ENCODE measurements at regions not wholly inside any gene's neighbourhood (a gene's known extent, or its start where the extent isn't known, plus 50 kb on each side); places are given as distances from the start of the nearest gene placed in this dataset.

GRCh38 chr3:153673853-153674252, 447.3 kb upstream of the ARHGEF26 start:
- DNase-seq, result no peak

GRCh38 chr3:153679714-153680113, 441.5 kb upstream of the ARHGEF26 start:
- no peak for DNase-seq

- no peak for DNase-seq
Observed at GRCh38 chr3:153680526-153680925, 440.7 kb upstream of the ARHGEF26 start.

- no peak for DNase-seq
Observed at GRCh38 chr3:153681057-153681456, 440.1 kb upstream of the ARHGEF26 start.

- no peak for DNase-seq
Observed at GRCh38 chr3:153688301-153689120, 432.7 kb upstream of the ARHGEF26 start.

DNA sequence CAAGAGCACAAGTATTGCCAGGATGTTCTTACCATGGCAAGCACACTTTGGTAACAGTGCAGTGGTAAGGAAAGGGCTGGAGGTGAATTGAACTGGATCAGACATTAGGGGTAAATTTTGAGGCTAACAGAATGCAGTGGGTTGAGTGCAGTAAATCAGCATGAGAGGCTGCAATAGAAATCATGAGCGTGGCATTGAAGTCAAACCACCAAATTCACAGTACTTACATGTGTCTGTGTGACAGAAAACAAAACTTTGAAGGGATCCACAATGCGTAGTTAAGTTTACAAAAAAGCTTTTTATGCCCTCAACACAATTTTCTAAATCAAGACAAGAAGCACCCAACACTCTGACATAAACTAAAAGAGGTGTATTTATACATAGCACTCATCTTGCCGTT, 428.0 kb upstream of the ARHGEF26 start:
- no peak for DNase-seq

- no peak for DNase-seq
Observed at GRCh38 chr3:153702106-153702505, 419.1 kb upstream of the ARHGEF26 start.

DNA sequence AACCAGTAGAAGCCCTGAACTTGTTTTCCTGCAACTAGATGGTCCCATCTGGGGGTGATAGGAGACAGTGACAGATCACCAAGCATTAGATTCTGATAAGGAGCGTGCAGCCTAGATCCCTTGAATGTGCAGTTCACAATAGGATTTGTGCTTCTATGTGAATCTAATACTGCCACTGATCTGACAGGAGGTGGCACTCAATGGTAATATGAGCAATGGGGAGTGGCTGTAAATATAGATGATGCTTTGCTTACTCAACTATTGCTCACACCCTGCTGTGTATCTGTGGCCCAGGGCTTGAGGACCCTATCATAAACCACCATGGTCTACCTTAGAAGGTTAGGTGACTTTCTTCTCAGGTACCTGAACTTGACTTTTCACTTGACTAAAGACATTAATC, 417.1 kb upstream of the ARHGEF26 start:
- no peak for DNase-seq

- no peak for DNase-seq
Observed at GRCh38 chr3:153706706-153707105, 414.5 kb upstream of the ARHGEF26 start.

DNA sequence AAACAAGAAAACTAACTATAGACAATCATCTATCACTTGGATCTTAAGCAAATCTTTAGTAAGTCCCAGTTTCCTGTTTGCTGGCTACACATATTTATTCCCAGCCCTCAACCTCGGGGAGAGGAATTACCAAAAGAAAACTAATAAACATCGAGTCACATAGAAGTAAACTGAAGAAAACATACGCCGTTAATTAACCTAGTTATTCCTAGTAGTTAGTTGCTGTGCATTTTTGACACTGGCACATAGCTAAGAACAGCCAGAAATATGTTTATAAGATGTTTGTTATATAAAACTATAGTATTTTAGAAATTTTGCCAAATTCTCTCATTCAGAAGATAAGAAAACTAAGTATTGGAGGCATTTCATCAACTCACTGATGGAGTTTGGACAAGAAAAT, 407.2 kb upstream of the ARHGEF26 start:
- DNase-seq, result no peak

DNA sequence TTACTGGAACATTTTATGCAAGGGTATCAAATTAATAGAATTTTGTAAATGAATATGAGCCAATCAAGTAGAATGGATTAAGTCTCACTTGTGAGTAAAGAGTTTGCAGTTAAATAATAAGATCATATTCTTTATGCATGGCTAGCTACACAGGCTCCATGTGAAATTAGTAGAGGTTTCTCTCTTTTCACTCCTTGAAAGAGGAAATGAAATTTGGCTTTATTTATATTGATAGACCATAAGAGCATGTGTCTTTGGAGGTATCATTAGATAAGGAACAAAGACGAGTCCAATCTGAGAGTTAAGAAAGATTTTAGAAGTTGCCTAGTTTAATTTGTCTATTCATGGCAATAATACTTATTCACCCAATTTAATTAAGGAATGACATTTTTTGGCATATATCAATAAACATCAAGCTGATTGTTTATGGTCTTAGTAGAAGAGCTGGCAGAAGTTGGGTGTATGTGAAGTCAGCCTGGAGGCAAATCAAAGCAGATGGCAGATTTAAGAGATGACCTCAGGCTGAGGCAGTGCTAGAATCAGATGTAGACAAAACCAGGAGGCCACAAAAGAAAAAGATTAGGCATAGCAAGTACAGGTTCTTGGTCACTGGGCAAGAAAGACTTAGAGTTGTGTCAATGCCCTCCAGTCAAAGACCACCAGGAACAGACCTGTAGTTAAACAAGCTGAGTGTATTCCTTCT, 406.5 kb upstream of the ARHGEF26 start:
- DNase-seq, result no peak

- no peak for DNase-seq
Observed at GRCh38 chr3:153722157-153722556, 399.0 kb upstream of the ARHGEF26 start.

GRCh38 chr3:153731071-153731470, 390.1 kb upstream of the ARHGEF26 start:
- no peak for DNase-seq

DNA sequence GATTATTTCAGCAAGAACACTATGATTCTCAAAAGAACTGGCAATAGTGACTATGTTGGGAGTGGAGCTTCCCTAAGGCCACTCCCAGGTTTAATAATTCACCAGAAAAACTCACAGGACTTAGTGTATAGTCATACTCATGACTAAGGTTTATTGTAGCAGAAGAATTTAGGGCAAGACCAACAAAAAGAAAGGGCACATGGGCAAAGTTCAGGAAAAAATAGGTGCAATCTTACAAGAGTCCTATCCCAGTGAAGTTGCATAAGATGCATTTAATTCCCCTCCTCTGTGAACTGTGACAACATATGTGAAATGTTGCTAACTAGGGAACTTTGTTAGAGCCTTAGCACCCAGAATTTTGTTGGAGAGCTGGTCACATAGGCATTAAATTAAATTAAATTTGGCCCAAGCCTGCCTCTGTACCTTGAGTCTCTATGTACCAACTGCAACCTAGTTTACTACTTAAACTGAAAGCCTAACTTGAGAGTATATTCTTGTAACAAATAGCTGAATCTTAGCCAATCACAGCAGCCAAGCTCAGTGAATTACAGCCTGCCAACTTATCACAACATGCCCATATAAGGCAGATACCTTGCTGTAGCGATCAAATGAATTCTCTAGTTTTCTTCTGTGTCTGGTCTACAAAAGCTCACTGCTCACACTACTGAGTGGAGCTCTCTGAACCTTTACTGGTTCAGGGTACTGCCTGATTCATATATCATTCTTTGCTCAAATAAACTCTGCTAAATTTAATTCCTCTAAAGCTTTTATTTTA, 386.2 kb upstream of the ARHGEF26 start:
- DNase-seq, result no peak

DNA sequence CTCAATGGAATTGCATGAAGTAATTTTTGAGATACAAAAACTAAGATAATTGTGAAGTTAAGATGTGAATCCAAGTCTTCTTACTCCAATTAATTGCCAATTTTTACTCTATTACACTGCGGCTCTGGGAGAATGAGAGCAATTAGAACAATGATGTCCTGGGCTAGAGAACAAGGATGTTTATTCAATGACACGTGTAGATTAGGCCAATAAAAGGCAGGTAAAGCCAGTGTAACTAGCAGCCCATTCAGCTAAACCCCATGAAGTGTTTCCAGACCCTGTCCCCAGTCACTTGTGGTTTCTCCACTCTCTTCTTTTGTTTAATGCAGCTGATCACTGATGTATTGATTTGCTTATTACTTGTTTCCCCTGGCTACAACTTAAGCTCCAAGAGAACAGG, 381.1 kb upstream of the ARHGEF26 start:
- no peak for DNase-seq

- no peak for DNase-seq
Observed at GRCh38 chr3:153744889-153745288, 376.3 kb upstream of the ARHGEF26 start.

GRCh38 chr3:153746211-153746610, 375.0 kb upstream of the ARHGEF26 start:
- no peak for DNase-seq

DNA sequence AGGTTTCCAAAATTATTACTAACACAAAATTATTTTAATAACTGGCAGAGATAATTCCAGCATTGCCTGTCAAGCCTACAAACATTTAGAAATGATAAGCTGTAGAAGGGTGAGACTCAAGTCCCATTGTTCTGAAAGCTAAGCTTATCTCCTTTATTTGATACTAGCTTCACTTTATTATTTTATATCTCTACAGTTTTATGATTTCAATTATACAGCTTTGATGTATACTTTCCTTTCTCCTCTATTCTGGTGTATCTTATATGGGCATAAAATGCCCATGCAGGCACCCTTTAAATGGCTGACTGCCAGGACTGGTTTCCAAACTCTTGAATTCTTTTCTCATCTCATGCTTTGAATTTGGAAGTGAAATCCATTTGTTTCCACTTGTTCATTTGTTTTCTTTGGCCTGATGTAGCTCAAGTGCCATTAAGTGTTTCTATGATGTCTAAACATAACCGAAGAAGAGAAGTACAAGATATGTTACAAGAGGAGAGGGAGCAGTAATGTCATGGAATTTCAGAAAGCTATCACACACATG, 372.1 kb upstream of the ARHGEF26 start:
- no peak for DNase-seq

DNA sequence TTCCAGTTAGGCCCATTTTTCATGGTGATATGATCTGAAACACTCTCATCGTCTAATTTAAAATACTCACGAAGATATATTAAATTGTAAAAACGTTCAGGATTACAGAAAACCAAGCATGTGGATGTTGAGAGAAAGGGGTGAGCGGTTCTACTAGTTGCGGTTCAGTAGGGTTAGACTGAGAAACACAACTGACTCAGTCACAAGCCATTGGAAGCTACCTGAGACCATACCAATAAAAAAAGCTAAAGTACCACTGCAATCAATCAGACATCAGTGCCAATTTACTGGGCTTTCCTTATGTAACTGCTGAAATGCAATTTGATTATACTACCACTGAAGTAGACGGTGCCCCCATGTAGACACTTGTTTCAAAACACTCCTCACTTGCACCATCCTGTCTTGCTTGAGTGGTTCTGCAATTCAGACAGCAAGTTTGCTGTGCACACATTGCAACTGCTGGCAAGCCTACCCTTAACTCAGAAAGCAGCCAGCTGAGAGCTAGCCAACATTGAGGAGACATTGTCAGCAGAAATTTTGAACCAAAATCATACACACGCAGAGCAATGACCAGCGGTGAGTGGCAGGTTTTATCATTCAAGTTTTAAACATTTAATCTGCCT, 368.7 kb upstream of the ARHGEF26 start:
- DNase-seq, result no peak

DNA sequence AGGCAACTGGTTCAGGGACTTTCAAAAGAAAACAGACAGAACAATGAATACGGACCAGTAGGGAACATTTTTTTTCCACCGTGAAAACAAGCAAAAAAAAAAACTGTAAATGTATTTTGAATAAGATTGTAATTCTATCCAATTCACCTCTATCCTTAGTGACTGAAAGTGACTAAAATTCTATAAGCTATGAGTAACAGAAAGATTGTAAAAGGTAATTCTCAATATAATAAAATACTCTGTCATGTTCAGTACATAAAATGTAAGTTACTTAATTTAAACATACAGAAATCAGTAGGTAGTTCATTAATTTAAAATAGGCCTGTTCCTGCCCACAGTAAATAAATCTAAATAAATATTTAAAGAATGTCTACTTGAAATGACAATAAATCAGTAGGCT, 368.2 kb upstream of the ARHGEF26 start:
- DNase-seq, result no peak

- DNase-seq, result no peak
Observed at GRCh38 chr3:153756816-153757215, 364.4 kb upstream of the ARHGEF26 start.

- no peak for DNase-seq
Observed at GRCh38 chr3:153757839-153758238, 363.4 kb upstream of the ARHGEF26 start.

DNA sequence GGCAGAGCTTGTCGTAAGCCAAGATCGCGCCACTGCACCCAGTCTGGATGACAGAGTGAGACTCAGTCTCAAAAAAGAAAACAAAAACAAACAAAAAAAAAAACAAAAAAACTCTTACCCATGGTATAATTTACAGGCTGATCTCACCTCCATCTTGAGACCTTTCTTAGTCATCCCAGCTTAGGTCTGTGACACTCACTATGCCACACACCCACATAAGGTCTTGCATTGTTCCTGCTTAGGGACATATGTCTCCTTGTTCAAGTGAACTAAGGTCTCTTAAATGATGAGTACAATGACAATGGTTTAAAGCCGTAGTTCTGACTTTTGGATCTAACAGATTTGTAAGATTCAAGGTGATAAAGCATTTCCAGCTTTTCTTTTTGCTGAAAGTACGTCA, 360.2 kb upstream of the ARHGEF26 start:
- no peak for DNase-seq

Measured in CD4-positive, alpha-beta T cell treated with Interferon gamma for 1 hour (primary cell).